ENCODE measurements at regions not wholly inside any gene's neighbourhood (a gene's known extent, or its start where the extent isn't known, plus 50 kb on each side); places are given as distances from the start of the nearest gene placed in this dataset.

- H3K4me1 ChIP-seq: no peaks in the 10 kb centered on the region
- TF ChIP-seq CTCF (IDR thresholded peaks at IDR 0.05): no peak
- H3K4me3 ChIP-seq: no peak overlapping the region
- intact Hi-C loops (cut with DNase I): no loop called here
- DNase-seq: no peak
- no peaks in the 10 kb centered on the region for H3K36me3 ChIP-seq
- ATAC-seq: no peak
- no peaks in the 10 kb centered on the region for H3K27me3 ChIP-seq
- no peak overlapping the region for H3K27ac ChIP-seq
- H3K9me3 ChIP-seq: no peaks in the 10 kb centered on the region
Measured at GRCh38 chr4:66589183-66589582, 918.9 kb upstream of the EPHA5 start.

DNA sequence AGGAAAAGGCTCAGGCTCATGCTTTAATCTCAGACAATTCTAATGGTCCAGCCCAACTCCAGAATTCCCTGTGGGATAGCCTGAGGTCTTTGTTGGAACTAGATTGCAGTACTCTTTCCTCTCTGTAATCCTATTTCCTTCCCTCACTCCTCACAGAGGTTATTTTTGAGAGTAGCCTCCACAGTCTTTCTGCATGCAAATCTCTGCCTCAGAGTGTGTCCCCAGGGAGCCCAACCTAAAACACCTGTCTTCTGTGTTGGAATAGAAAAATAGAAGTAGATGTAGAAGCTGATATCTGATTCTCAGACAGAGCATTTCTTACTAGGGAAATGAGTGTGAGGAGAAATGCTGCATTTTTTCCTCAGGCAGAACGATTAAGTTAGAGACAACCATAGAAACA, 915.5 kb upstream of the EPHA5 start:
- ATAC-seq (no peak), DNase-seq (no peak)
- TF ChIP-seq CTCF (IDR thresholded peaks at IDR 0.05): no peak
- Histone ChIP-seq H3K27ac (no peak overlapping the region), H3K36me3 (no peaks in the 10 kb centered on the region), H3K9me3 (no peaks in the 10 kb centered on the region), H3K27me3 (no peaks in the 10 kb centered on the region), H3K4me3 (no peak overlapping the region), H3K4me1 (no peaks in the 10 kb centered on the region)
- intact Hi-C loops (cut with DNase I): no loop called here

DNA sequence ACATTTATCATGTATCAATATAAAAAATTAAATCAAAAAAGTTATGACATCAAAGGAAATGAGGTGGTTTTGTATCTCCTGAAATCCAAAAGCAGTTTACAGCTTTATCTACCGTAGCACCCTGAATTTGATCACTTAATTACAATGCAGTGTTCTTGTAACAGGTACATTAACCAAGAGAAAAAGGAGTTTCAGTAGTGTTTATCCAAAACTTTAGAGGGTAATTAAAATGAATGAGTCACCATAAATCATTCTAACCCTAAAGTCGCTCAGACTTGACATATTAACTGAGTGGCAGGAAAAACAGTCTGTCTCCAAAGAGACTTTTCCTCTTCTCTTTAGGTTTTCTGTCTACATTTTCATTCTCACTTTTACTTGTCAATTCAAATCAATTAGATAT, 907.6 kb upstream of the EPHA5 start:
- H3K4me1 ChIP-seq: no peaks in the 10 kb centered on the region
- peak; percentile 67 for ATAC-seq
- H3K27me3 ChIP-seq: no peaks in the 10 kb centered on the region
- H3K27ac ChIP-seq: no peak overlapping the region
- no peak overlapping the region for H3K4me3 ChIP-seq
- no peak for TF ChIP-seq CTCF (IDR thresholded peaks at IDR 0.05)
- intact Hi-C loops (cut with DNase I): no loop called here
- H3K9me3 ChIP-seq: no peaks in the 10 kb centered on the region
- no peaks in the 10 kb centered on the region for H3K36me3 ChIP-seq
- no peak for DNase-seq

- no peak for ATAC-seq
- Histone ChIP-seq H3K4me1 (no peaks in the 10 kb centered on the region), H3K4me3 (no peak overlapping the region), H3K27ac (no peak overlapping the region), H3K36me3 (no peaks in the 10 kb centered on the region), H3K9me3 (no peaks in the 10 kb centered on the region), H3K27me3 (no peaks in the 10 kb centered on the region)
- DNase-seq: peak in 1 of 4 donors; percentile 28
- intact Hi-C loops (cut with DNase I): no loop called here
- TF ChIP-seq CTCF (IDR thresholded peaks at IDR 0.05): no peak
Measured at GRCh38 chr4:66575008-66575696, 904.9 kb upstream of the EPHA5 start.

DNA sequence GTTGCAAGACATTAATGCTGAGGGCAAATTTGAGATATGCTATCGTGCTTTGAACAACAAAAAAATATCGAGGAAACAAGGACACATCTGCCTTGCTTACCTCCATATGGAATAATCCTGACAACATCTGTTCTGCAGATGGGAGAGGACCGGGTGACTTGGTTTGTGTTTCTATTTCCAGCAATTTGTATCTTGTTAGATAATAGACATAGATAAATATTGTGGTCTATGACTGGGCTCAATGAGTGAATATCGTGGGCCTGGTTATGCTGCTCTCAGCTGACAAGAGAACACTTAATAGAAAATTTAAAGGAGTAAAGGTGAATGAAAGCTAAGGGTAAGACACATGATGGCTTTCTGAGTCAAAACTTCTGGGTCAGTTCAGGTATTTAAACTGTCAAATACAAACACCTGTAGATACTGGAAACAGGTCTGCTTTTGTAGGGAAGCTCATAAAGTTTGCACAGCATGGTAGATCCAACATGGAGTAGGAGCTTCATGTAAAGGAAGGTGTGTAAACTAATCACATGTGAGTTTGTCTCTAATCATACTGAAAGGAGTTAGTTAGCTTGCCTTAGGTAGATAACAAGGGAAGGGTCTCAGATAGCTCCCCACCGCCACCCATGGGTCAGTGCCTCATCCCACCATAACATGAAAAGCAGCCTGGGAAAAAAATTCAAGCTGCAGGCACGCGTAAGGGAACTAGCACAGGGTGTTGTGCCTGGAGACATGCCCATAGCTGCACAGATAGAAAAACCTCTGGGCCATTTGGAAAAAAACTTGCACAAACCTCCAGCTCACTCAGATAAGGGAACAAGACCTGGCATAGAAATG, 904.1 kb upstream of the EPHA5 start:
- Histone ChIP-seq H3K4me3 (no peak overlapping the region), H3K27me3 (no peaks in the 10 kb centered on the region), H3K4me1 (no peaks in the 10 kb centered on the region), H3K36me3 (no peaks in the 10 kb centered on the region), H3K27ac (no peak overlapping the region), H3K9me3 (no peaks in the 10 kb centered on the region)
- DNase-seq: no peak
- no peak for TF ChIP-seq CTCF (IDR thresholded peaks at IDR 0.05)
- intact Hi-C loops (cut with DNase I): no loop called here
- no peak for ATAC-seq
